Esophagus muscularis mucosa (tissue), 4 donors: ENCODE measurements at regions not wholly inside any gene's neighbourhood (a gene's known extent, or its start where the extent isn't known, plus 50 kb on each side); places are given as distances from the start of the nearest gene placed in this dataset.
A peak's percentile ranks its signal among the peaks of the same experiment; 100 is the strongest.

Experiments used
- DNase-seq: peaks from one replicate; pipeline ENCODE4 v3.0.0-alpha.2; 2017; ENCODE audit errors: extremely low spot score
- H3K27ac ChIP-seq, 4 donors: fragments of 200-600 bp; sonication (generic); replicated peaks in 1 of 4; 1 replicate in 3 of 4; 2 replicates in 1 of 4; pipeline ENCODE4 v1.5.1; 2016 to 2019; ENCODE audit warnings: mild to moderate bottlenecking in 1 of 4
- H3K27me3 ChIP-seq, 4 donors: fragments of 200-600 bp; sonication (generic); one replicate each; pipeline versions ENCODE4 v1.5.1 to v1.6.0; 2016 to 2019
- H3K36me3 ChIP-seq, 4 donors: fragments of 200-600 bp; sonication (generic); one replicate each; pipeline ENCODE4 v1.5.1; 2016 to 2019
- H3K4me1 ChIP-seq, 4 donors: fragments of 200-600 bp; sonication (generic); one replicate each; pipeline ENCODE4 v1.5.1; 2016 to 2019
- H3K4me3 ChIP-seq, 4 donors: fragments of 200-600 bp; sonication (generic); 1 replicate in 2 of 4; 2 replicates in 2 of 4; pipeline ENCODE4 v1.5.1; 2016 to 2019; ENCODE audit warnings: mild to moderate bottlenecking in 4 of 4, moderate library complexity in 1 of 4
- H3K9me3 ChIP-seq, 4 donors: fragments of 200-600 bp; sonication (generic); 1 replicate in 3 of 4; 2 replicates in 1 of 4; pipeline ENCODE4 v1.5.1; 2016 to 2019
- EP300 ChIP-seq: sonication (generic); formaldehyde crosslinking; IDR thresholded peaks from one replicate; pipeline ENCODE4 v1.6.1; 2017; ENCODE audit warnings: antibody characterized with exemption
- POLR2A ChIP-seq: fragments of 450-650 bp; IDR thresholded peaks from one replicate; pipeline ENCODE4 v1.6.1; 2017; ENCODE audit warnings: antibody characterized with exemption, moderate library complexity, mild to moderate bottlenecking, low read depth
- POLR2AphosphoS5 ChIP-seq, 2 donors: sonication (generic); formaldehyde crosslinking; IDR thresholded peaks; one replicate each; pipeline ENCODE4 v1.6.1; 2017; ENCODE audit warnings: antibody characterized with exemption in 2 of 2
- WGBS: methylation state at CpG from one replicate; pipeline ENCODE4 v1.1.5; 2018; 5-methylcytosine and 5-hydroxymethylcytosine counted together
- intact Hi-C: fragments of 100-400 bp; cut with DNase I; formaldehyde crosslinking; loops from one replicate; pipeline ENCODE4 v1.15.1; 2023
- TF ChIP-seq, protein P1 (sequence below), 3 experiments: fragments of 200-600 bp in 2 of 3; fragments of 450-650 bp in 1 of 3; sonication (generic) in 2 of 3; IDR thresholded peaks; one replicate each; pipeline ENCODE4 v1.5.1; 2017 to 2019; ENCODE audit warnings: antibody characterized with exemption in 3 of 3, mild to moderate bottlenecking in 2 of 3, moderate library complexity in 1 of 3

DNA sequence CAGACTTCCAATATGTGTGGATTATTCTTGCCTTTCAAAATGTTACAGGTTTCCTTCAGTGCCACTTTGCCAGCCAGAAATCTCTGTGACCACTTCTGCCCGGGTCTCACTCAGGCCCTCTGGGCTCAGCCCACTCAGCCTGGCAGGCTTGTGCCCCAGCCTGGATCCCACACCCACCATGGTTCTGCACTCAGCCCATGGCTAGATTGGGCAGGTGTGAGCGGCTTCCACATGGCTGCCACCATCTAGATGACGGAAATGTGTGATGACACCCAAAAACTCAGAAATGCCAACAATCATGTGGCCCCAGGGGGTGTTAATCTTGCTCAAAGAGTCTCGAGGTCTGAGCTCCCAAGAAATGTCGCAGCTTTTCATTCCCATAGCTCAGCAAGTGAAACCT, 1097.5 kb upstream of the SLC39A10 start:
- H3K4me3 ChIP-seq: no peak overlapping the region
- H3K9me3 ChIP-seq: no peaks in the 10 kb centered on the region
- no peaks in the 10 kb centered on the region for H3K36me3 ChIP-seq
- DNase-seq: no peak
- H3K27me3 ChIP-seq: no peaks in the 10 kb centered on the region
- H3K27ac ChIP-seq: no peak overlapping the region
- intact Hi-C loops: no loop called here
- 89% methylated on average over 5 of the region's 5 CpGs for WGBS
- H3K4me1 ChIP-seq: peaks cover 0 to 18% (median 12%) of the 10 kb centered on the region in 4 donors
- no peak for TF ChIP-seq POLR2AphosphoS5 (IDR thresholded peaks at IDR 0.05)
- TF ChIP-seq, protein P1, sequence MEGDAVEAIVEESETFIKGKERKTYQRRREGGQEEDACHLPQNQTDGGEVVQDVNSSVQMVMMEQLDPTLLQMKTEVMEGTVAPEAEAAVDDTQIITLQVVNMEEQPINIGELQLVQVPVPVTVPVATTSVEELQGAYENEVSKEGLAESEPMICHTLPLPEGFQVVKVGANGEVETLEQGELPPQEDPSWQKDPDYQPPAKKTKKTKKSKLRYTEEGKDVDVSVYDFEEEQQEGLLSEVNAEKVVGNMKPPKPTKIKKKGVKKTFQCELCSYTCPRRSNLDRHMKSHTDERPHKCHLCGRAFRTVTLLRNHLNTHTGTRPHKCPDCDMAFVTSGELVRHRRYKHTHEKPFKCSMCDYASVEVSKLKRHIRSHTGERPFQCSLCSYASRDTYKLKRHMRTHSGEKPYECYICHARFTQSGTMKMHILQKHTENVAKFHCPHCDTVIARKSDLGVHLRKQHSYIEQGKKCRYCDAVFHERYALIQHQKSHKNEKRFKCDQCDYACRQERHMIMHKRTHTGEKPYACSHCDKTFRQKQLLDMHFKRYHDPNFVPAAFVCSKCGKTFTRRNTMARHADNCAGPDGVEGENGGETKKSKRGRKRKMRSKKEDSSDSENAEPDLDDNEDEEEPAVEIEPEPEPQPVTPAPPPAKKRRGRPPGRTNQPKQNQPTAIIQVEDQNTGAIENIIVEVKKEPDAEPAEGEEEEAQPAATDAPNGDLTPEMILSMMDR (IDR thresholded peaks at IDR 0.05): no peak
- TF ChIP-seq POLR2A: no peak
- TF ChIP-seq EP300: no peak

DNA sequence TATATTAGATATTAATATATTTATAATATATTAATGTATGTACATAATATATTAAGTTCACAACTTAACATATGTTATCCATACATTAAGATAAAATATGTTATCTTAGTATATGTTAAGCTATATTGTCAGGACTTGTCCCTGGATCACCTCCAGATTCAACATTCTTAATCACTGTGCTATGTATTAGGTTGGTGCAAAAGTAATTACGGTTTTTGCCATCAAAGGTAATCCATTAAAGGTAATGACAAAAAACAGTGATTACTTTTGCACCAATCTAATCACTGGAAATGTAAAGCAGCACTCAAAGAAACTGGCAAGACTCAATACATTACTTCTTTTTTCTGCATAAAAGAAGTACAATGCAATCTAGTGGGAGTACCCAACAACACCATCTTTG, 1099.0 kb upstream of the SLC39A10 start:
- WGBS: 86% methylated on average over 1 of the region's 1 CpG
- H3K4me3 ChIP-seq: no peak overlapping the region

DNA sequence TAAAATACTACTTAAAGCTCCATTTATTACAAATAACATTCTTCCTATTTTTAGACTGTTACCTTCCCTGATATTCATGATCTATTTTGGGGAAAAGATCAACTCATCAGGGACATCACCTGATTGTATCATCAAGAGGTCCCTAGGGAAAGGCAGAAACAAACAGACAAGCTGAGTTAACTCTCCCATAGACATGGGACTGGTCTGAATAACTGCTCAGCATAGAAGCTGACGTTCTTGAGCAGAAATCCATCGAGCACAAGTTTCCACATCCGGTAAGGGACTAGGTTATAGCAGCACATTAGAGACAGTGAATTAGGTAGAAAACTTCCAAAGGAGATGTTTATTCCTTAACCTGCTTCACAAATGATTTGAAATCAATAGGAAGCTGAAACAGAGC, 1100.4 kb upstream of the SLC39A10 start:
- WGBS: 51% methylated on average over 3 of the region's 3 CpGs

More for the DNA sequence above, 1099.0 kb upstream of the SLC39A10 start:
- H3K9me3 ChIP-seq: no peaks in the 10 kb centered on the region
- peaks cover 0 to 12% (median 5%) of the 10 kb centered on the region in 4 donors for H3K4me1 ChIP-seq
- no peaks in the 10 kb centered on the region for H3K36me3 ChIP-seq
- intact Hi-C loops: no loop called here
- no peaks in the 10 kb centered on the region for H3K27me3 ChIP-seq
- no peak for DNase-seq
- H3K27ac ChIP-seq: no peak overlapping the region
- TF ChIP-seq POLR2A (no peak), EP300 (no peak), POLR2AphosphoS5 (IDR thresholded peaks at IDR 0.05) (no peak)
- TF ChIP-seq, protein P1 (IDR thresholded peaks at IDR 0.05): no peak

DNA sequence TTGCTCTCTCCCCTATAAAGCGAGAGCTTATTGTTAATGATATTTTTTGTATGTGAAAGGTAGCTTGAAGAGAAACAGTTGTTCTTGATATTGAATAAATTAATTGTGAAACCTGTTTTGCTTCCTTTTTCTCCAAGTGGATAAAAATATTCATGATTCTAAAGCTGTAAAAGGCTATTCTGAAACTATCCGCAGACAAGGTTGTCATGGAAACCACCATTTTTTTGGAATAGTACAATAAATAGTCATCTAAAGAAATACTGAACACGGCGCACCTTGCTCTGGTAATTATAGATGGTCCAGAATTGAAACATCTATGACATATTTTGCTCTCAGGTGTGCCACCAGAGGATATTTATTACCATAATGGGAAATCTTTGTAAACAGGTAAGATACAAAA, 1103.0 kb upstream of the SLC39A10 start:
- intact Hi-C loops: no loop called here
- Histone ChIP-seq H3K4me1 (peaks cover 0 to 27% (median 14%) of the 10 kb centered on the region in 4 donors), H3K4me3 (no peak overlapping the region), H3K27ac (no peak overlapping the region), H3K9me3 (no peaks in the 10 kb centered on the region), H3K27me3 (no peaks in the 10 kb centered on the region), H3K36me3 (no peaks in the 10 kb centered on the region)
- DNase-seq: no peak
- no peak for TF ChIP-seq POLR2AphosphoS5 (IDR thresholded peaks at IDR 0.05)
- TF ChIP-seq POLR2A: no peak
- TF ChIP-seq, protein P1 (IDR thresholded peaks at IDR 0.05): no peak
- TF ChIP-seq EP300: no peak
- 92% methylated on average over 4 of the region's 4 CpGs for WGBS

More for the DNA sequence above, 1100.4 kb upstream of the SLC39A10 start:
- no peak for DNase-seq
- no peaks in the 10 kb centered on the region for H3K27me3 ChIP-seq
- peaks cover 0 to 12% (median 6%) of the 10 kb centered on the region in 4 donors for H3K4me1 ChIP-seq
- peak overlapping the region in 2 of 4 donors; percentile 21 to 25 for H3K27ac ChIP-seq
- no peaks in the 10 kb centered on the region for H3K9me3 ChIP-seq
- intact Hi-C loops: no loop called here
- no peak for TF ChIP-seq POLR2A
- no peak for TF ChIP-seq POLR2AphosphoS5 (IDR thresholded peaks at IDR 0.05)
- no peak for TF ChIP-seq EP300
- TF ChIP-seq, protein P1 (IDR thresholded peaks at IDR 0.05): no peak
- H3K4me3 ChIP-seq: no peak overlapping the region
- H3K36me3 ChIP-seq: no peaks in the 10 kb centered on the region

DNA sequence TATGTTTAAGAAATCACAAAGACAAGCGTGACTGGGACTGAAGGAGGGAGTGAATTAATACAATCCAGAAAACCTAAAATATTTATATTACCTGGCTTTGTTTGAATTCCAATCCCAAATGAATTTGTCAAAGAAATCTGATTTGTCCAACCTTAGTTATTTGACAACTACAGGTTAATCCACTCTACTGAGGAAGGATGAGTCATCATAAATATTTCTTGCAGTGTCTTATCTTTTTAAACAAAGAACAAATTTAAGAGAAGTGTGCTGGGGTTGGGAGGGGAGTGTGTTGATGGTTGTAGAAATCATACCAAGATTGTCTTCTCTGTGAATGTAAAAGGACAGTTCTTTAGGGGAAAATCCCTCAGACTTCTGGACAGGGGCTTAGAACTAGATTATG, 1106.3 kb upstream of the SLC39A10 start:
- intact Hi-C loops: no loop called here
- no peaks in the 10 kb centered on the region for H3K36me3 ChIP-seq
- peaks cover 0 to 16% (median 8%) of the 10 kb centered on the region in 4 donors for H3K4me1 ChIP-seq
- H3K27me3 ChIP-seq: no peaks in the 10 kb centered on the region
- no peaks in the 10 kb centered on the region for H3K9me3 ChIP-seq
- H3K27ac ChIP-seq: no peak overlapping the region
- no peak overlapping the region for H3K4me3 ChIP-seq
- WGBS: 44% methylated on average over 1 of the region's 1 CpG
- TF ChIP-seq POLR2AphosphoS5 (IDR thresholded peaks at IDR 0.05) (no peak), POLR2A (no peak), EP300 (no peak)
- TF ChIP-seq, protein P1 (IDR thresholded peaks at IDR 0.05): no peak
- DNase-seq: no peak
